AG04450 (cell line): ENCODE measurements at regions not wholly inside any gene's neighbourhood (a gene's known extent, or its start where the extent isn't known, plus 50 kb on each side); places are given as distances from the start of the nearest gene placed in this dataset.

Source experiments
- CTCF ChIA-PET: fragments of 300-600, 350-600 bp; formaldehyde crosslinking; extraction: SDS; loops from one replicate; lab custom pipeline; 2022; ENCODE audit warnings: antibody characterized with exemption, inconsistent platforms; lab: Charles Lee
- POLR2A ChIA-PET: fragments of 350-600 bp; formaldehyde crosslinking; extraction: SDS; loops from one replicate; lab custom pipeline; 2021; ENCODE audit warnings: antibody characterized with exemption, inconsistent platforms; lab: Yijun Ruan, JAX
- DNase-seq: peaks from one replicate; pipeline ENCODE4 v3.0.0-alpha.2; 2011; ENCODE audit warnings: low read depth, low spot score
- H3K27ac ChIP-seq: one replicate; pipeline ENCODE4 v1.5.1; 2012; ENCODE audit warnings: low read depth, low read length, control low read depth
- H3K27me3 ChIP-seq: one replicate; pipeline ENCODE4 v1.6.0; 2012; ENCODE audit warnings: low read length; ENCODE audit not compliant: control insufficient read depth, insufficient read depth
- H3K4me3 ChIP-seq: 2 replicates; pipeline ENCODE4 v1.5.1; 2011; ENCODE audit warnings: mild to moderate bottlenecking, low read depth, low read length, control low read depth
- H3K9me3 ChIP-seq: 2 replicates; pipeline ENCODE4 v1.5.1; 2012; ENCODE audit warnings: low read length; ENCODE audit not compliant: control insufficient read depth, insufficient read depth
- TF ChIP-seq, protein P1 (sequence below): IDR thresholded peaks from 2 replicates; pipeline ENCODE4 v1.5.1; 2011; ENCODE audit warnings: low read depth, low read length, control low read depth, inconsistent platforms

DNA sequence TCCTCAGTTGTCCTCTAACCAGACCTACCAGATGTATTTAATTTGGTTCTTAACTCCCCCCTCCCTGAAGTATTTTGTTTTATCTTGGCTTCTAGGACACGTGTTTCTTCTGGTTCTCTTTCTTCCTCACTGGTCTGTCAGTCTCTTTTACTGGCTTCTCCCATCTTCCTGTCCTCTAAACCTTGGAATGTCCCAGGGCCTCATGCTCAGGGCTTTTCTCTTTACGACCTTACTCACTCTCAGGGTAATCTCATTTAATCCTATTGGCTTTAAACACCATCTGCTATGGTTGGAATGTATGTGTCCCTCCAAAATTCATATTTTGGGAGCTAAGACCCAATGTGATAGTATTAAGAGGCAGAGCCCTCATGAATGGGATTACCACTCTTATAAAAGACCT is 418.2 kb upstream of the PODXL start:
- no peak for DNase-seq

GRCh38 chr7:131972251-131972650 is 415.8 kb upstream of the PODXL start:
- Histone ChIP-seq H3K4me3 (no peak overlapping the region), H3K9me3 (no peaks in the 10 kb centered on the region), H3K27ac (no peak overlapping the region), H3K27me3 (no peaks in the 10 kb centered on the region)
- POLR2A ChIA-PET = no interaction called here
- no peak for DNase-seq
- CTCF ChIA-PET = no interaction called here
- TF ChIP-seq, protein P1, sequence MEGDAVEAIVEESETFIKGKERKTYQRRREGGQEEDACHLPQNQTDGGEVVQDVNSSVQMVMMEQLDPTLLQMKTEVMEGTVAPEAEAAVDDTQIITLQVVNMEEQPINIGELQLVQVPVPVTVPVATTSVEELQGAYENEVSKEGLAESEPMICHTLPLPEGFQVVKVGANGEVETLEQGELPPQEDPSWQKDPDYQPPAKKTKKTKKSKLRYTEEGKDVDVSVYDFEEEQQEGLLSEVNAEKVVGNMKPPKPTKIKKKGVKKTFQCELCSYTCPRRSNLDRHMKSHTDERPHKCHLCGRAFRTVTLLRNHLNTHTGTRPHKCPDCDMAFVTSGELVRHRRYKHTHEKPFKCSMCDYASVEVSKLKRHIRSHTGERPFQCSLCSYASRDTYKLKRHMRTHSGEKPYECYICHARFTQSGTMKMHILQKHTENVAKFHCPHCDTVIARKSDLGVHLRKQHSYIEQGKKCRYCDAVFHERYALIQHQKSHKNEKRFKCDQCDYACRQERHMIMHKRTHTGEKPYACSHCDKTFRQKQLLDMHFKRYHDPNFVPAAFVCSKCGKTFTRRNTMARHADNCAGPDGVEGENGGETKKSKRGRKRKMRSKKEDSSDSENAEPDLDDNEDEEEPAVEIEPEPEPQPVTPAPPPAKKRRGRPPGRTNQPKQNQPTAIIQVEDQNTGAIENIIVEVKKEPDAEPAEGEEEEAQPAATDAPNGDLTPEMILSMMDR = no peak

More for the DNA sequence above, 418.2 kb upstream of the PODXL start:
- ChIA-PET CTCF (no interaction called here), POLR2A (no interaction called here)
- TF ChIP-seq, protein P1 = no peak
- H3K27ac ChIP-seq = no peak overlapping the region
- no peak overlapping the region for H3K4me3 ChIP-seq
- no peaks in the 10 kb centered on the region for H3K27me3 ChIP-seq
- no peaks in the 10 kb centered on the region for H3K9me3 ChIP-seq

DNA sequence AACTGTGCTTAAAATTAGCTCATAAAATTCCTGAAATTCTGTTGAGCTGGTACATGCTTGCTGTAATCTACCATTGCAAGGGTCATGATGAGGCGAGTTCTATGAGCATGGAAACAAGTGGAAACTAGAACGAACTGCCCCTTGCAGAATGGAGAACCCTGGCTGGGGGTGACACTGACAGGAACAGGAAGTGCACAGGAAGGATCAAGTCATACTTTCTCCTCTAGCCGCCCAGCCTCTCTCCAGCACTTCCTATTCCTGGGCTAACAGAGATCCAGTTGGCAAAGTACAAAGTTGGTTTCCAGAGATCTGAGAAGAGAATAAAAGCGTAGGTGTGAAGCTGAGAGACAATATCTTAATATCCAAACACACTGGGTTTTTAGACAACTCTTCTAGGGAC is 414.2 kb upstream of the PODXL start:
- H3K27ac ChIP-seq = no peak overlapping the region
- no peak overlapping the region for H3K4me3 ChIP-seq
- H3K9me3 ChIP-seq = no peaks in the 10 kb centered on the region
- no peaks in the 10 kb centered on the region for H3K27me3 ChIP-seq
- ChIA-PET POLR2A (no interaction called here), CTCF (interaction anchor here (1.5 kb wide), 1 partner anchor 25 kb away, joined by 5 read pairs; no protein-coding TSS in a partner anchor)
- TF ChIP-seq, protein P1 = no peak
- DNase-seq = no peak

- no peak overlapping the region for H3K4me3 ChIP-seq
- no peak overlapping the region for H3K27ac ChIP-seq
- ChIA-PET POLR2A (no interaction called here), CTCF (interaction anchor here (0.5 to 1.5 kb wide), 2 partner anchors 24 to 282 kb away, joined by 3 to 5 read pairs; no protein-coding TSS in a partner anchor)
- TF ChIP-seq, protein P1 = no peak
- no peaks in the 10 kb centered on the region for H3K27me3 ChIP-seq
- no peak for DNase-seq
- no peaks in the 10 kb centered on the region for H3K9me3 ChIP-seq
Observed at GRCh38 chr7:131969560-131969959, 413.1 kb upstream of the PODXL start.

DNA sequence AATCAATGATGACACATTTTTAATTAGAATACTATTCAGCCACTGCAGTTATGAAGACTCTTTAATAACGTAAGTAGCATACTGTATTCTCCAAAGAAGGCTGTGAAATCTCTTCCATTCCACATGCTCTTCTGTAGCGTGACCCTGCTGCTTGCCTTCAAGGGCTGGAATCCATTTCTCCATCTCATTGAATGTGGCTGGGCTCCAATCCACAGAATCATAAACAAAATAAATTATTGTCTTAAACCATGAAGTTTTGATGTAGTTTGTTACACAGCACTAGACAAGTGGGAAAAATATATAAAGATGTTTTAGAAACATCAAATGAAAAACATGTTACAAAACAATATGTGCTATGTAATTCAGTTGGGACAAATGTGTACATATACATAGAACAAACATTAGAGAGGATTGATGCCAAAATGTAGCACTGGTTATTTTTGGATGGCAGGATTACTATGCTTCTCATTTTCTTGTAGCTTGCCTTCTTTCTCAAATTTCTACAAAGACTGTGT is 410.8 kb upstream of the PODXL start:
- no peak for DNase-seq
- CTCF ChIA-PET = no interaction called here
- TF ChIP-seq, protein P1 = no peak

More for the DNA sequence above, 410.8 kb upstream of the PODXL start:
- Histone ChIP-seq H3K4me3 (no peak overlapping the region), H3K27me3 (no peaks in the 10 kb centered on the region), H3K9me3 (no peaks in the 10 kb centered on the region), H3K27ac (no peak overlapping the region)
- POLR2A ChIA-PET = no interaction called here
